CD14-positive monocyte (primary cell): ENCODE measurements at regions not wholly inside any gene's neighbourhood (a gene's known extent, or its start where the extent isn't known, plus 50 kb on each side); places are given as distances from the start of the nearest gene placed in this dataset.

ENCODE experiments used
- DNase-seq, 3 donors: peaks; one replicate each; pipeline ENCODE4 v3.0.0-alpha.2; 2011 to 2022
- H2AFZ ChIP-seq: 2 replicates; pipeline ENCODE4 v1.6.0; 2012; ENCODE audit warnings: mild to moderate bottlenecking, low read depth, low read length, inconsistent platforms; ENCODE audit not compliant: insufficient read depth, poor library complexity, severe bottlenecking
- H3K27ac ChIP-seq, 2 donors: 1 replicate in 1 of 2; 2 replicates in 1 of 2; pipeline ENCODE4 v1.5.1; 2012 to 2013; ENCODE audit warnings: low read length in 2 of 2, control low read depth in 1 of 2, inconsistent platforms in 1 of 2, low read depth in 1 of 2, mild to moderate bottlenecking in 1 of 2
- H3K27me3 ChIP-seq, 2 donors: one replicate each; pipeline versions ENCODE4 v1.6.0 to v1.6.1; 2011 to 2013; ENCODE audit warnings: low read length in 2 of 2; ENCODE audit not compliant: control insufficient read depth in 2 of 2, insufficient read depth in 2 of 2
- H3K36me3 ChIP-seq, 2 donors: replicated peaks in 1 of 2; 1 replicate in 1 of 2; 2 replicates in 1 of 2; pipeline versions ENCODE4 v1.5.1 to v1.6.1; 2012 to 2013; ENCODE audit warnings: low read length in 2 of 2, control low read depth in 1 of 2, inconsistent platforms in 1 of 2, mild to moderate bottlenecking in 1 of 2; ENCODE audit not compliant: insufficient read depth in 2 of 2, control insufficient read depth in 1 of 2
- H3K4me1 ChIP-seq, 2 donors: 1 replicate in 1 of 2; 2 replicates in 1 of 2; pipeline versions ENCODE4 v1.5.1 to v1.6.1; 2012 to 2013; ENCODE audit warnings: low read length in 2 of 2, control low read depth in 1 of 2, inconsistent platforms in 1 of 2, mild to moderate bottlenecking in 1 of 2, moderate library complexity in 1 of 2; ENCODE audit not compliant: insufficient read depth in 2 of 2, control insufficient read depth in 1 of 2
- H3K4me2 ChIP-seq: replicated peaks from 2 replicates; pipeline ENCODE3; 2012; ENCODE audit warnings: low read length, moderate library complexity, mild to moderate bottlenecking; ENCODE audit not compliant: poor library complexity, severe bottlenecking; ENCODE audit errors: extremely low read depth
- H3K4me3 ChIP-seq, 3 experiments: fragments of 200-600 bp in 1 of 3; sonication (generic) in 1 of 3; replicated peaks in 1 of 3; 1 replicate in 2 of 3; 2 replicates in 1 of 3; pipeline ENCODE4 v1.5.1; 2011 to 2013; ENCODE audit warnings: low read length in 3 of 3, mild to moderate bottlenecking in 3 of 3, control low read depth in 2 of 3, low read depth in 2 of 3, inconsistent platforms in 1 of 3, moderate library complexity in 1 of 3
- H3K79me2 ChIP-seq: 2 replicates; pipeline ENCODE4 v1.6.0; 2012; ENCODE audit warnings: mild to moderate bottlenecking, control low read depth, inconsistent platforms, low read length, moderate library complexity; ENCODE audit not compliant: insufficient read depth
- H3K9ac ChIP-seq: 2 replicates; pipeline ENCODE4 v1.6.0; 2017; ENCODE audit warnings: low read length, mild to moderate bottlenecking; ENCODE audit not compliant: insufficient read depth, poor library complexity, severe bottlenecking
- H3K9me3 ChIP-seq, 2 donors: replicated peaks in 1 of 2; 1 replicate in 1 of 2; 2 replicates in 1 of 2; pipeline versions ENCODE4 v1.5.1 to v1.6.1; 2012 to 2013; ENCODE audit warnings: low read length in 2 of 2, control low read depth in 1 of 2; ENCODE audit not compliant: control insufficient read depth in 1 of 2, insufficient read depth in 1 of 2
- H4K20me1 ChIP-seq: 2 replicates; pipeline ENCODE4 v1.6.0; 2012; ENCODE audit warnings: mild to moderate bottlenecking, low read length, control low read depth, moderate library complexity; ENCODE audit not compliant: insufficient read depth
- H3K27ac Mint-ChIP-seq, 7 donors: one replicate each; pipeline ENCODE4 v1.8.0; 2020; ENCODE audit warnings: mild to moderate bottlenecking in 7 of 7, mixed read lengths in 7 of 7, moderate library complexity in 6 of 7, inconsistent platforms in 2 of 7
- H3K27me3 Mint-ChIP-seq, 3 donors: one replicate each; pipeline ENCODE4 v1.8.0; 2021 to 2022; ENCODE audit warnings: low read depth in 3 of 3, mild to moderate bottlenecking in 3 of 3, mixed read lengths in 3 of 3, moderate library complexity in 3 of 3, inconsistent platforms in 1 of 3
- H3K36me3 Mint-ChIP-seq, 2 donors: one replicate each; pipeline ENCODE4 v1.8.0; 2020; ENCODE audit warnings: mixed read lengths in 2 of 2, inconsistent platforms in 1 of 2, mild to moderate bottlenecking in 1 of 2
- H3K4me1 Mint-ChIP-seq: one replicate; pipeline ENCODE4 v1.8.0; 2020; ENCODE audit warnings: mild to moderate bottlenecking, mixed read lengths
- H3K4me3 Mint-ChIP-seq, 2 donors: one replicate each; pipeline ENCODE4 v1.8.0; 2020; ENCODE audit warnings: mild to moderate bottlenecking in 2 of 2, mixed read lengths in 2 of 2, moderate library complexity in 1 of 2
- H3K9me3 Mint-ChIP-seq, 7 donors: one replicate each; pipeline ENCODE4 v1.8.0; 2020 to 2022; ENCODE audit warnings: mixed read lengths in 7 of 7, mild to moderate bottlenecking in 6 of 7, moderate library complexity in 6 of 7, inconsistent platforms in 2 of 7
- CTCF ChIP-seq: fragments of 200-600 bp; IDR thresholded peaks from one replicate; pipeline ENCODE4 v1.8.0; 2022; ENCODE audit warnings: antibody characterized with exemption, mild to moderate bottlenecking
- WGBS: methylation state at CpG from one replicate; pipeline ENCODE4 v1.1.5; 2013; ENCODE audit warnings: missing lambda C conversion rate; ENCODE audit not compliant: insufficient coverage; 5-methylcytosine and 5-hydroxymethylcytosine counted together
- intact Hi-C, 2 donors: fragments of 100-400 bp; cut with micrococcal nuclease; formaldehyde crosslinking; loops; one replicate each; pipeline versions ENCODE4 v1.15.0 to v1.15.1; 2023

- Histone ChIP-seq H3K27ac (no peak overlapping the region), H4K20me1 (no peaks in the 10 kb centered on the region), H3K4me3 (no peak overlapping the region), H3K9ac (no peak overlapping the region), H3K9me3 (no peaks in the 10 kb centered on the region), H3K36me3 (no peaks in the 10 kb centered on the region), H3K4me1 (no peaks in the 10 kb centered on the region), H3K27me3 (no peaks in the 10 kb centered on the region), H2AFZ (no peak overlapping the region), H3K79me2 (no peaks in the 10 kb centered on the region), H3K4me2 (no peak overlapping the region)
- Mint-ChIP-seq H3K27ac (no peak overlapping the region), H3K4me3 (no peak overlapping the region), H3K27me3 (peaks cover 0 to 2% (median 0%) of the 10 kb centered on the region in 3 donors), H3K4me1 (no peaks in the 10 kb centered on the region), H3K36me3 (no peaks in the 10 kb centered on the region), H3K9me3 (peaks cover 0 to 3% (median 0%) of the 10 kb centered on the region in 7 donors)
- intact Hi-C loops = no loop called here
- DNase-seq = no peak
- TF ChIP-seq CTCF = no peak
- WGBS = no CpG with 5 or more reads among the region's 1 CpG
Measured at GRCh38 chr14:25557466-25557865, 507.5 kb upstream of the STXBP6 start.

- Histone ChIP-seq H3K27ac (no peak overlapping the region), H3K27me3 (no peaks in the 10 kb centered on the region), H3K4me1 (no peaks in the 10 kb centered on the region), H3K9me3 (no peaks in the 10 kb centered on the region), H3K4me2 (no peak overlapping the region), H4K20me1 (no peaks in the 10 kb centered on the region), H2AFZ (no peak overlapping the region), H3K79me2 (no peaks in the 10 kb centered on the region), H3K9ac (no peak overlapping the region), H3K4me3 (no peak overlapping the region), H3K36me3 (no peaks in the 10 kb centered on the region)
- H3K27ac Mint-ChIP-seq = no peak overlapping the region
- H3K4me3 Mint-ChIP-seq = no peak overlapping the region
- no peak for TF ChIP-seq CTCF
- peaks cover 0 to 3% (median 2%) of the 10 kb centered on the region in 7 donors for H3K9me3 Mint-ChIP-seq
- intact Hi-C loops = no loop called here
- no CpG with 5 or more reads among the region's 2 CpGs for WGBS
- no peak for DNase-seq
- no peaks in the 10 kb centered on the region for H3K4me1 Mint-ChIP-seq
- no peaks in the 10 kb centered on the region for H3K36me3 Mint-ChIP-seq
- H3K27me3 Mint-ChIP-seq = peaks cover 0 to 2% (median 0%) of the 10 kb centered on the region in 3 donors
Measured at GRCh38 chr14:25552826-25553225, 502.9 kb upstream of the STXBP6 start.
